Cardiac fibroblast (primary cell): ENCODE measurements at regions not wholly inside any gene's neighbourhood (a gene's known extent, or its start where the extent isn't known, plus 50 kb on each side); places are given as distances from the start of the nearest gene placed in this dataset.
A peak's percentile ranks its signal among the peaks of the same experiment; 100 is the strongest.

ENCODE experiments used
- DNase-seq, 2 donors: peaks; one replicate each; pipeline versions ENCODE4 v3.0.0 to v3.0.0-alpha.2; 2010; ENCODE audit warnings: low read depth in 2 of 2
- H3K4me3 ChIP-seq, 2 donors: replicated peaks in 1 of 2; 1 replicate in 1 of 2; 2 replicates in 1 of 2; pipeline ENCODE4 v1.5.1; 2011; ENCODE audit warnings: low read depth in 2 of 2, low read length in 2 of 2, mild to moderate bottlenecking in 2 of 2, moderate library complexity in 1 of 2
- TF ChIP-seq, protein P1 (sequence below): IDR thresholded peaks from one replicate; pipeline ENCODE4 v1.5.1; 2011; ENCODE audit warnings: low read depth, mild to moderate bottlenecking, low read length, inconsistent platforms

DNA sequence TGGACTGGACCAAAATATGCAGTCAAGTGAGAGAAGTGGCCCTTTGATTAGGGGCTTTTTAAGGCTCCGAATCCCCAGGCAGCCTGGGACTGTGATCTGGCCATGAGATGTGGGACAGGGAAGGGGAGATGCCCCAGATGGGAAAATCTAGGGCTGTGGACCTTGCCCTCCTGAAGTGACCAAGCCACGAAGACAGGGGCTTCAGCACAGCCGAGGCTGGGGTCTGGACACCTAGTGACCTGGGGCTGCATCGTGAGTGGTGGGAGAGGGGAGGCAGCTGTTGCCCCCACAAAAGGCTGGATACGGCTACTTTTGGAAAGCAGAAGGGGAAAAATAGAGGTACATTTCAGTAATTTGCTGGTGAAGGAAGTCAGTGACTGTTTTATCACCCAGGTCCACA lies 139.5 kb upstream of the SLC24A3 start:
- TF ChIP-seq, protein P1, sequence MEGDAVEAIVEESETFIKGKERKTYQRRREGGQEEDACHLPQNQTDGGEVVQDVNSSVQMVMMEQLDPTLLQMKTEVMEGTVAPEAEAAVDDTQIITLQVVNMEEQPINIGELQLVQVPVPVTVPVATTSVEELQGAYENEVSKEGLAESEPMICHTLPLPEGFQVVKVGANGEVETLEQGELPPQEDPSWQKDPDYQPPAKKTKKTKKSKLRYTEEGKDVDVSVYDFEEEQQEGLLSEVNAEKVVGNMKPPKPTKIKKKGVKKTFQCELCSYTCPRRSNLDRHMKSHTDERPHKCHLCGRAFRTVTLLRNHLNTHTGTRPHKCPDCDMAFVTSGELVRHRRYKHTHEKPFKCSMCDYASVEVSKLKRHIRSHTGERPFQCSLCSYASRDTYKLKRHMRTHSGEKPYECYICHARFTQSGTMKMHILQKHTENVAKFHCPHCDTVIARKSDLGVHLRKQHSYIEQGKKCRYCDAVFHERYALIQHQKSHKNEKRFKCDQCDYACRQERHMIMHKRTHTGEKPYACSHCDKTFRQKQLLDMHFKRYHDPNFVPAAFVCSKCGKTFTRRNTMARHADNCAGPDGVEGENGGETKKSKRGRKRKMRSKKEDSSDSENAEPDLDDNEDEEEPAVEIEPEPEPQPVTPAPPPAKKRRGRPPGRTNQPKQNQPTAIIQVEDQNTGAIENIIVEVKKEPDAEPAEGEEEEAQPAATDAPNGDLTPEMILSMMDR: no peak
- H3K4me3 ChIP-seq: no peak overlapping the region
- DNase-seq: no peak

DNA sequence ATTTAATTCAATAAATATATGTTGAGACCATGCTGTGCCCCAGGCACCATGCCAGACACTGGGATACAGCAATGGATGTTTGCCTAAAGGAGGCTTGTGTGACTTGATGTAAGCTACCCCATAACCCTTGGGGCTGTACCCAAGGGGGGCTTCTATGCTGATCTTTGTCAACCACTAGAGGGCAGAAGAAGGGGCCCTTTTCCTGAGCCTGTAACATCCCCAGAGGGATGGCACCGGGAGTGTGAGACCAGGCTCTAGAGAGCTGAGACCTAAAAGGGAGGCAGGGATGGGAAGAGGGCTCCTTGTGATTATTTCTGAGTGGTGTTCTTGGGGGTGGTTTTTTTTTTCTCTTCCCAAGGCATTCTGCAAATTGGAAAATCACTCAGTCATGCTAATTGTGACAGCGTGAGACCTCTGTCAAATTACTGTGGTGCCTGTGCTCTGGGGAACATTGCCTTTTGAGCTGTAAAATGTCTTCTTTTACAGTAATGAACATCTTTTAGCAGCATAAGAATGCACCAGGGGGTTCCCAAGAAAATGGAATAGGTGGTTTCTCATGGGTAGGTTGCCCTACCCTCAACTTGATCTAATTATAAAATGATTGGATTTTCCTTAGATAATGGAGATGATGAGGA lies 138.7 kb upstream of the SLC24A3 start:
- peak in 1 of 2 donors; percentile 3 for DNase-seq
- TF ChIP-seq, protein P1: peak; percentile 24
- H3K4me3 ChIP-seq: no peak overlapping the region

DNA sequence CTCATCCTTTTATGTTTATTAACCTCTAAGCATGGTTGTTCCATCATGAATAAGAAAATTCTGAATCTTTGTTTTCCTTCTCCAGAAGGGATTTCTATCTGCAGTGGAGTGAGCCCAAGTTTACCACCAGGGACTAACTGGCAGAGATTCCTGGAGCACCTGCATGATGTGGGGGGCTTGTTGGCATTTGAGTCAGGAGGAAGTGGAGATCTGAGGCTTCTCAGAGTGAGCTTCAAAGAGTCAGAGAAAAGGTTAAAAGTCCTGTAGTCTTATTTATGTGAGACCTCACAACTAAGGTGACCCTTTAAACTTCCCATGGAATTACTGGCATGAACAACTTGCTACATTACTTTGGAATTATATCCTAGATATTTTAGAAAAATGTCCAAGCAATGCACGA lies 138.1 kb upstream of the SLC24A3 start:
- no peak for DNase-seq
- TF ChIP-seq, protein P1: no peak
- no peak overlapping the region for H3K4me3 ChIP-seq

DNA sequence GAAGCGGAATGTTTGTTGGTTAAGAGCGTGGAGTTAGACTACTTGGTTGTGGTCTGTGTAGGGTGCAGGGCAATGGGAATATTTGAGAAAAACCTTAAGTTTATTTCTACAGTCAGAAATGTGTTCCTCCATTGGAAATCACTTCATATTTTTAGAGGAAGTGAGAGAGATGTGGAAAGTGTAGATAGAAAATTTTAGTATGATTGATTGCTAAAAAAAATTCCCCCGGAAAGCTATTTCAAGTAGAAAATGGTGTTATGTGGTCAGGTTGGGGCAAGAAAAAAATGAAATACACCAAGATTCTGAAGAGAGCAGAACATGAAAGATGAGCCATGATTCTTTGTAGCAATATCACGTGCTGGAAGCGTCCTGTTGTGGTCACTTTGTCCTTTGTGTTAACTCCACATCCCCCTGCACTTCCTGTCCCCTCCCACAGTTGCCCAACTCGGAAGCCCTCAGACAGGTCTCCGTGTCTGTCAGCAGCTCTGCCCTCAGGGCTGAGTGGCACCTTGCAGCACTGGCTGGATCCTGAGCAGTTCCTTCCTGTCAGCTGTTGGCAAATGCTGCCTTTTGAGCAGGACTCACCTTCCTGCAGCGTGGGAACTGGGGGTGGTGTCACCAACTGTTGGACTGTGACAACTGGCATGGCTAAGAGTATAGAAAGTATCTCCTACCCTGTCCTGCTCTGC lies 137.5 kb upstream of the SLC24A3 start:
- DNase-seq: no peak
- TF ChIP-seq, protein P1: no peak
- H3K4me3 ChIP-seq: no peak overlapping the region

DNA sequence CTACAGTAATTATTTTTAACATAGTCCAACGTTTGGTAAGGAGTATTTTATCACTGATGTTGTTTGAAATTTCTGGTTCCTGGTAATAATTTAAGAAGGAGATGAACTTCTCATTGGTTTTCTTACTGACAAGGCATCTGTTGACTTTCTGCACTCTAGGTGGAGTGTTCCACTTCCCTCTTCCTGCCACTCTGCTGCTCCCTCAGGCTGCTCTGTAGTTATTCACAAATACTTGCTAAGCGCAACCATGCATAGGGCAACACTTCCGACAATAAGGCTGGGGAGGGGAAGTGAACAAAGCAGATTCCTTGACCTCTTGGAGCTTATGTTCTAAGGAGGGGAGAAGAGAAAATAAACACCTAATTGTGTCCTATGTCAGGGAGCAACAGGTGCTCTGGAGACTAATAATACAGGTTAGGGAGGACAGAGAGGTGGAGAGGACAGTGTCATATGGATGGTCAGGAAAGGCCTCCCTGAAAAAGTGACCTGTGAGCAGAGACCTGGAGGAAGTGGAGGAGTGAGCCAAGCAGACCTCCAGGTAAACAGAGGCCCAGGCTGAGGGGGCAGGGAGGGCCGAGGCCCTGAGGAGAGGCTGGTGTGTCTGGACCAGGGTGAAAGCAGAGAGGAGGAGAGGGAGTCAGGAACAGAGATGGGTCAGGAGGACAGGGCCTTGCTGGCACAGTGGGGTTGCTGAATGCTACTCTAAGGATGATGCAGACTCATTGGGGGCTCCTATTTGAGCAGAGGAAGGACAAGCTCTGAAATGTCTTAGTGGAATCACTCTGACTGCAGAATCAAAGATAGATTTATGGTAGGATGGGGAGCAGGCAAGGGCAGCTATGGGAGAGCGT lies 134.8 kb upstream of the SLC24A3 start:
- no peak overlapping the region for H3K4me3 ChIP-seq
- TF ChIP-seq, protein P1: no peak
- DNase-seq: no peak

DNA sequence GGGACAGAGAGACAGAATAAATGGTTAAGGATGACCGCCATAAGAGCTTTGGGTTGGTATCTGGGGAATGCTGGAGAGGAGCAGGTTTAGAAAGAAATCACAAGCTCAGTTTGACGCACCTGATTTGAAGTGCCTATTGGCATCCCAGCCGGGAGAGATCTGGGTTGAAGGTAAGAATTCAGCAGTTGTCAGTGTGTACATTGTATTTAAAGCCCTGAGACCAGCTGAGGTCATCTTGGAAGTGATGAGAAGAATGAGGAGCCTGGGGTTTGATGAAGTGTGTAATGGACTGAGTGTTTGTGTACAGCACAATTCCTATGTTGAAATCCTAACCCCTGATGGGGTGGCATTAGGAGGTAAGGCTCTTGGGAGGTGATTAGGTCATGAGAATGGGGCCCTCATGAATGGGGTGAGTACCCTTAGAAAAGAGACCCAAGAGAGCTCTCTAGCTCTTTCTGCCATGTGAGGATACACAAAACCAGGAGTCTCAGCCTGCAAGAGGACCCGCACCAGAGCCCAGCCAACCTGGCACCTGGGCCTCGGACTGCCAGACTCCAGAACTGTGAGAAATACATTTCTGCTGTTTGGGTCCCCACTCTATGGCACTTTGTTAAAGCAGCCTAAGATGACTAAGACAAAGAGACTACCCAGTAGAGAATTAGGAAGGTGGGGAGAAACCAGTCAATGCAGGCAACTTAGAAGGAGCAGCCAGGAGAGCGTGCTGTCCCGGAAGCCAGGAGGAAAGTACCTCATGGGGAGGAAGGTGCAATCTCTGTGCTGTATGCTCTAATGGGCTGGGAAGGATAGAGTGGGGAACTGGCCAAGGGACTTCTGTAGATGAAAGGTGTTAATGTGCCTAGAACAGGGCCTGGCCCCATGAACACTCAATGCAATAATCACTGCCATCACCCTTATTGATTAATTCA lies 133.7 kb upstream of the SLC24A3 start:
- H3K4me3 ChIP-seq: no peak overlapping the region
- DNase-seq: no peak
- TF ChIP-seq, protein P1: no peak
